ENCODE measurements at regions not wholly inside any gene's neighbourhood (a gene's known extent, or its start where the extent isn't known, plus 50 kb on each side); places are given as distances from the start of the nearest gene placed in this dataset.

- TF ChIP-seq CTCF (conservative IDR thresholded peaks at IDR 0.05) (no peak), ZFX (IDR thresholded peaks at IDR 0.05) (no peak)
Measured at GRCh38 chr7:54963155-54963554, 55.7 kb upstream of the EGFR start.

Data from C4-2B (cell line).